ENCODE measurements at regions not wholly inside any gene's neighbourhood (a gene's known extent, or its start where the extent isn't known, plus 50 kb on each side); places are given as distances from the start of the nearest gene placed in this dataset.
"Not testable (repeated sequence)": the region's sequence is repeated elsewhere in the genome, so short reads cannot be mapped to it uniquely, and the experiment has no call there.

- not testable (repeated sequence) for TF ChIP-seq ARNTL (CRISPR knock-in tag; IDR thresholded peaks at IDR 0.05; ENCODE audit: borderline replicate concordance, low read depth); SNAI2 (CRISPR knock-in tag; IDR thresholded peaks at IDR 0.05); CSRNP3 (CRISPR knock-in tag; IDR thresholded peaks at IDR 0.05); OSR1 (CRISPR knock-in tag; IDR thresholded peaks at IDR 0.05); TCF4 (CRISPR knock-in tag; IDR thresholded peaks at IDR 0.05; ENCODE audit: borderline replicate concordance); ZNF565 (CRISPR knock-in tag; conservative IDR thresholded peaks at IDR 0.05; ENCODE audit: low read depth); BACH2 (CRISPR knock-in tag; IDR thresholded peaks at IDR 0.05; ENCODE audit: borderline replicate concordance); ZFP3 (CRISPR knock-in tag; IDR thresholded peaks at IDR 0.05); ESRRG (CRISPR knock-in tag; IDR thresholded peaks at IDR 0.05)
Observed at GRCh38 chr15:30802001-30802400, 101.7 kb upstream of the FAN1 start.
